HFF-Myc (cell line): ENCODE measurements at regions not wholly inside any gene's neighbourhood (a gene's known extent, or its start where the extent isn't known, plus 50 kb on each side); places are given as distances from the start of the nearest gene placed in this dataset.

ENCODE experiments used
- DNase-seq: peaks from one replicate; pipeline ENCODE4 v3.0.0-alpha.2; 2011; ENCODE audit warnings: low read depth; ENCODE audit errors: extremely low read depth
- H3K4me3 ChIP-seq: replicated peaks from 2 replicates; pipeline ENCODE4 v1.5.1; 2011; ENCODE audit warnings: low read depth, mild to moderate bottlenecking, control low read depth, low read length
- CTCF ChIP-seq: IDR thresholded peaks from 2 replicates; pipeline ENCODE4 v1.5.1; 2012; ENCODE audit warnings: mild to moderate bottlenecking, low read depth, low read length, control low read depth; ENCODE audit errors: missing control alignments

GRCh38 chr20:56861590-56861989, 232.5 kb downstream of the TFAP2C start:
- no peak overlapping the region for H3K4me3 ChIP-seq
- no peak for TF ChIP-seq CTCF
- no peak for DNase-seq

GRCh38 chr20:56865055-56865454, 235.9 kb downstream of the TFAP2C start:
- H3K4me3 ChIP-seq, result no peak overlapping the region
- TF ChIP-seq CTCF, result no peak
- no peak for DNase-seq

GRCh38 chr20:56867128-56867527, 238.0 kb downstream of the TFAP2C start:
- H3K4me3 ChIP-seq, result no peak overlapping the region
- TF ChIP-seq CTCF, result no peak
- DNase-seq, result no peak

- no peak for TF ChIP-seq CTCF
- DNase-seq, result no peak
- H3K4me3 ChIP-seq, result no peak overlapping the region
These were observed 239.6 kb downstream of the TFAP2C start for GRCh38 chr20:56868746-56869145.

GRCh38 chr20:56870271-56870670, 241.2 kb downstream of the TFAP2C start:
- DNase-seq, result no peak
- H3K4me3 ChIP-seq, result no peak overlapping the region
- no peak for TF ChIP-seq CTCF

- TF ChIP-seq CTCF, result no peak
- H3K4me3 ChIP-seq, result no peak overlapping the region
- DNase-seq, result no peak
These were observed 242.6 kb downstream of the TFAP2C start for GRCh38 chr20:56871691-56872090.
